ENCODE measurements at regions not wholly inside any gene's neighbourhood (a gene's known extent, or its start where the extent isn't known, plus 50 kb on each side); places are given as distances from the start of the nearest gene placed in this dataset.
A peak's percentile ranks its signal among the peaks of the same experiment; 100 is the strongest.

DNA sequence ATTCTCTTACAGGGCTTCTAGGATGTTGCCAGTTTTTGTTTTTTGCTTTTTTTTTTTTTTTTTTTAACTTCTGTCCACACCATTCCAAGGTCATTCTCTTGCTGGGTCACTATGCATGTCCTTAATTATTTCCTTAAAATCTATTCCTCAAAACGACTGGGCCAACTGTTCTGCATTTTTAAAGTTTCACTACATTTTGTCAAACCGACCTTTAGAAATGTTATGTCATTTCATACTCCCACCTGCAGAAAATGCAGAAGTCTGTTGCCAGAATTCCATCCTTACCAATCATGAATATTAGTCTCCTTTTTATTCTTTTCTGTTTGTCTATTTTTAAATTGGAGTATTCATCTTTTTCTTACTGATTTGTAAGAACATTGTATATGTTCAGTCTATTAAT is 295.5 kb downstream of the ZSWIM6 start:
- no peak for TF ChIP-seq POLR2A (IDR thresholded peaks at IDR 0.05)
- TF ChIP-seq, protein P1, sequence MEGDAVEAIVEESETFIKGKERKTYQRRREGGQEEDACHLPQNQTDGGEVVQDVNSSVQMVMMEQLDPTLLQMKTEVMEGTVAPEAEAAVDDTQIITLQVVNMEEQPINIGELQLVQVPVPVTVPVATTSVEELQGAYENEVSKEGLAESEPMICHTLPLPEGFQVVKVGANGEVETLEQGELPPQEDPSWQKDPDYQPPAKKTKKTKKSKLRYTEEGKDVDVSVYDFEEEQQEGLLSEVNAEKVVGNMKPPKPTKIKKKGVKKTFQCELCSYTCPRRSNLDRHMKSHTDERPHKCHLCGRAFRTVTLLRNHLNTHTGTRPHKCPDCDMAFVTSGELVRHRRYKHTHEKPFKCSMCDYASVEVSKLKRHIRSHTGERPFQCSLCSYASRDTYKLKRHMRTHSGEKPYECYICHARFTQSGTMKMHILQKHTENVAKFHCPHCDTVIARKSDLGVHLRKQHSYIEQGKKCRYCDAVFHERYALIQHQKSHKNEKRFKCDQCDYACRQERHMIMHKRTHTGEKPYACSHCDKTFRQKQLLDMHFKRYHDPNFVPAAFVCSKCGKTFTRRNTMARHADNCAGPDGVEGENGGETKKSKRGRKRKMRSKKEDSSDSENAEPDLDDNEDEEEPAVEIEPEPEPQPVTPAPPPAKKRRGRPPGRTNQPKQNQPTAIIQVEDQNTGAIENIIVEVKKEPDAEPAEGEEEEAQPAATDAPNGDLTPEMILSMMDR (IDR thresholded peaks at IDR 0.05): no peak
- 54 to 56% methylated on average over 2 of the region's 2 CpGs for WGBS, 2 donors
- Histone ChIP-seq H3K4me3 (no peak overlapping the region), H3K36me3 (ENCODE audit: low read depth, missing control alignments) (no peaks in the 10 kb centered on the region), H3K27ac (no peak overlapping the region), H3K4me1 (peaks cover 4% of the 10 kb centered on the region), H3K27me3 (no peaks in the 10 kb centered on the region), H3K9me3 (no peaks in the 10 kb centered on the region)
- intact Hi-C loops (cut with DNase I; ENCODE audit: low total_unique reads): loop anchor here (10.0 kb wide), 1 partner anchor 293 kb away; the partner anchor contains the start of gene ZSWIM6
- no peak for DNase-seq

DNA sequence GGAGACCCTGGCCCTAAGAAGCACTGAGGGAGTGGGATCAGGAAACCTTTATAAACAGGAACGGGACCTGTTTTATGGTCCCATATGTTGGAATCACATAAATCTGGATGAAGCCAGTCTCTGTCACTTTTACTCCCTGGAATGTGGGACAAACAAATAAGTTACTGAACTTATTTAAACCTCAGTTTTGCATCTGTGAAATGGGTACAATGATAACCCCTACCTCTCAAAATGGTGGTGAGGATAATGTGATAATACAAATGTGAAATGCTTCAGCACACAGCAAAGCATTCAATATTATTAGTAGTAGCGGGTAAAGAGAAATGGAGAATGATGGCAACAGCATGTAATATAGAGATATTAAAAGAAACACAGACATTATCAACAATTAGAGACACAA is 298.9 kb downstream of the ZSWIM6 start:
- H3K9me3 ChIP-seq: no peaks in the 10 kb centered on the region
- WGBS, 2 donors: 87 to 89% methylated on average over 2 of the region's 2 CpGs
- H3K4me3 ChIP-seq: no peak overlapping the region
- TF ChIP-seq, protein P1 (IDR thresholded peaks at IDR 0.05): no peak
- TF ChIP-seq POLR2A (IDR thresholded peaks at IDR 0.05): no peak
- H3K27me3 ChIP-seq: no peaks in the 10 kb centered on the region
- intact Hi-C loops (cut with DNase I; ENCODE audit: low total_unique reads): no loop called here
- no peaks in the 10 kb centered on the region for H3K36me3 ChIP-seq (ENCODE audit: low read depth, missing control alignments)
- H3K27ac ChIP-seq: no peak overlapping the region
- peaks cover 4% of the 10 kb centered on the region for H3K4me1 ChIP-seq
- no peak for DNase-seq

DNA sequence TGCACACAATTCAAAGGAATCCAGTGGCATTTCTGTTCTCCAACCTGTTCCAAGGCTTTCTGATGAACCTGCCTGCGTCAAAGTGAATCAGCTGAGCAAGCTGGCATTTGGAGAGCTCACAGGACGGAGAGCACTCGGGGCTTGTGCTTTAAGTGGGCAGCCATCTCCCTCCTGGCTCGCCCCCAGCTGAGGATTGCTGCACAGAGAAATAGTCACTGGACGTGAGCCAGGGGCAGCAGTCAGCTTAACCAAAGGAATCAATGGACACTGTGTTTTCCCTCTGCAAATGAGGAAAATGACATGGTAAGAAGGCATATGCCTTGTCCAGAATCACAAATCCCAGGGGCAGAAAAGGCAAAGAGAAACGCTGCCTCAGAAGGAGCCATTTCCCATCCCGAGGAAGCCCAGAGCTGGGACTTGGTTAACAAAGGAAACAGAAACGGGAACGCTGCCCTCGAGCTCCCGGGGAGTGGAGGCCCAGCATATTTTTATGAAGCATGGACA is 299.4 kb downstream of the ZSWIM6 start:
- Histone ChIP-seq H3K4me1 (peaks cover 4% of the 10 kb centered on the region), H3K27me3 (no peaks in the 10 kb centered on the region), H3K27ac (no peak overlapping the region), H3K9me3 (no peaks in the 10 kb centered on the region), H3K36me3 (ENCODE audit: low read depth, missing control alignments) (no peaks in the 10 kb centered on the region), H3K4me3 (no peak overlapping the region)
- TF ChIP-seq, protein P1 (IDR thresholded peaks at IDR 0.05): no peak
- no peak for TF ChIP-seq POLR2A (IDR thresholded peaks at IDR 0.05)
- WGBS, 2 donors: 20 to 31% methylated on average over 10 to 11 of the region's 11 CpGs
- intact Hi-C loops (cut with DNase I; ENCODE audit: low total_unique reads): no loop called here
- peak; percentile 41 for DNase-seq

DNA sequence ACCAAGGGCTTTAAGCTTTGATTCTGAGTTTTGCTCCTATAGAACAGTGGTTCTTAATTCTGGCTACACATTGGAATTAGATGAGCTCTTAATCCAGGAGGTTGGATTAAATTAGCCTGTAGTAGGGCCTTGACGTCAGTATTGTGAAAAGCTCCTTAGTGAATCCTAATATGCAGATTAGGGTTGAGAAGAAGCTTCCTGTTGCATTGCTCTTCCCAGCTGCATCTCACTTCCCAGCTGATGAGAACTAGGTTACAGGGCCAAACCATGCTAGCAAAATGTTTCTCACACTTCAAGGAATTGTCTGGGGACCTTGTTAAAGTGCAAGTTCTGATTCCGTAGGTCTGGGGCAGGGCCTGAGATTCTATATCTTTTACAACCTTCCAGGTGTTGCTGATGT is 300.0 kb downstream of the ZSWIM6 start:
- Histone ChIP-seq H3K4me1 (no peaks in the 10 kb centered on the region), H3K27me3 (no peaks in the 10 kb centered on the region), H3K27ac (no peak overlapping the region), H3K9me3 (no peaks in the 10 kb centered on the region), H3K4me3 (no peak overlapping the region), H3K36me3 (ENCODE audit: low read depth, missing control alignments) (no peaks in the 10 kb centered on the region)
- DNase-seq: no peak
- no peak for TF ChIP-seq POLR2A (IDR thresholded peaks at IDR 0.05)
- TF ChIP-seq, protein P1 (IDR thresholded peaks at IDR 0.05): no peak
- WGBS, 2 donors: 73 to 84% methylated on average over 2 of the region's 2 CpGs
- intact Hi-C loops (cut with DNase I; ENCODE audit: low total_unique reads): no loop called here

DNA sequence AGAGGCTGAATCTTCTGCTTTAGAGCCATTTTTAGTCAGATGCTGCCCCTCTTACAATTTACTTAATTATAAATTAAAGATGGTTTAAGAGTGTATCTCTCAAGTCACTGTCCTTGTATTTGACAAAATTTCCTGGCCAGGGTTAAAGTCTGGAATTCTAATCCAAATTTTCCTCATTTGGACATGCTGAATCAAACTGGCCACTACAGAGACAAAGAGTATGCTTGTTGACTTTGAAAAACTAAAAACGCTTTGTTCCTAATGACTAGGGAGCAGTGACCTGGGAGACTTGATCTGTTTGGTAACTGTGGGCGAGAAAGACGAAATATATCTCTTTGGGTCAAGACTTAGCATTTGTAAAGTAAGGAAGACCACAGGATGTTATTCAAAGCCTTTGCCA is 303.2 kb downstream of the ZSWIM6 start:
- H3K4me3 ChIP-seq: no peak overlapping the region
- no peak for DNase-seq
- intact Hi-C loops (cut with DNase I; ENCODE audit: low total_unique reads): no loop called here
- H3K9me3 ChIP-seq: no peaks in the 10 kb centered on the region
- 82 to 84% methylated on average over 3 of the region's 3 CpGs for WGBS, 2 donors
- H3K4me1 ChIP-seq: peaks cover 11% of the 10 kb centered on the region
- H3K27ac ChIP-seq: no peak overlapping the region
- no peaks in the 10 kb centered on the region for H3K36me3 ChIP-seq (ENCODE audit: low read depth, missing control alignments)
- H3K27me3 ChIP-seq: no peaks in the 10 kb centered on the region
- TF ChIP-seq, protein P1 (IDR thresholded peaks at IDR 0.05): no peak
- TF ChIP-seq POLR2A (IDR thresholded peaks at IDR 0.05): no peak

All from testis (tissue), 2 donors.